Inflammatory macrophage (primary cell): ENCODE measurements at regions not wholly inside any gene's neighbourhood (a gene's known extent, or its start where the extent isn't known, plus 50 kb on each side); places are given as distances from the start of the nearest gene placed in this dataset.
"Not testable (repeated sequence)": the region's sequence is repeated elsewhere in the genome, so short reads cannot be mapped to it uniquely, and the experiment has no call there.

Experiments used
- DNase-seq, 2 donors: peaks; one replicate each; pipeline ENCODE4 v3.0.0-alpha.2; 2020 to 2022

- not testable (repeated sequence) for DNase-seq
Observed at GRCh38 chr10:15921423-15921945, 61.2 kb upstream of the MINDY3 start.

DNA sequence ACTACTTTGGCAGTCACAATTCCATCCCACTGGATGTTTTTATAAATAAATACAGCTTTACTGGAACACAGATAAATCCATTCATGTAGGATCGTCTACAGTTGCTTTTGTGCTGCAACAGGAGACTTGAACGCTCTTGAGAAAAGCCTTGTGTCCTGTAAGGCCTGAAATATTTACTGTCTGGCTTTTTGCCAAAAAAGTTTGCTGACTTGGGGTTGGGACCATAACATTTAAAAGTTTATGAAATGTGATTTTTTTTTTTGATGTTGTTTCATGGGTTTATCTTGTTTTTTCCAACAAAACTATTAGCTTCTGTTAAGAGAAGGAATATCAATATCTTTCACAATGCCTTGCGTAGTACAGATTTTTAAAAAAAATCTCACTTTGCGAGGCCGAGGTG is 71.1 kb upstream of the MINDY3 start:
- DNase-seq = no peak

DNA sequence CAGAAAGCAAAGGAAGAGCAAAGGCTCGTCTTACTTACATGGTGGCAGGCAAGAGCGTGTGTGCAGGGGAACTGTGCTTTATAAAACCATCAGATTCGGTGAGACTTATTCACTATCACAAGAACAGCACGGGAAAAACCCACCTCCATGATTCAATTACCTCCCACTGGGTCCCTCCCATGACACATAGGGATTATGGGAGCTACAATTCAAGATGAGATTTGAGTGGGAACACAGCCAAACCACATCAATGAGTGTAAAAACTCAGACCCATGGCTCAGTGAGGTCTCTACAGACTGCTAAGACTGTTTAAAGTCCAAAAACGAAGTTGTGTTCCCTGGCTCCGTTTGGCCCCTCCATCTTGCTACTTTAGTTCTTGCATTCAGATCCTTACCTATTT is 79.2 kb upstream of the MINDY3 start:
- not testable (repeated sequence) for DNase-seq

DNA sequence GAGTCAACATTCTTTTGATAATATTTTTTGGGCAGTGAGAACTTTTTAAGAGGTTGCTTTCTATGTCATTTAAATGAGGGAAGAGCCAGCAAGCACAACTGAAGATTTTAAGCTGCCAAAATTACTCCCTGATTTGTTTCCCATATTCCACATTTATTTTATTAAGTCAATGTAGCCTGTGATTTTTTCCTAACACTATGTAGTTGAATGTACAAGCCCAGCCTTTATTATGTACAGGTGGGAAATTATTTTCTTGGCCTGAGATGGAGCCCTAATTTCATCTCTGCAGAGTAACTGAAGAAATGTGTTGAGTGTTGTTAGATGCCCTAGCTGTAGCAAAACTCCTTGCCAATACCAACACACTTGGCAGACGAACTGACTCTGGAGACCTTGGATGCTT is 83.1 kb upstream of the MINDY3 start:
- DNase-seq = no peak

DNA sequence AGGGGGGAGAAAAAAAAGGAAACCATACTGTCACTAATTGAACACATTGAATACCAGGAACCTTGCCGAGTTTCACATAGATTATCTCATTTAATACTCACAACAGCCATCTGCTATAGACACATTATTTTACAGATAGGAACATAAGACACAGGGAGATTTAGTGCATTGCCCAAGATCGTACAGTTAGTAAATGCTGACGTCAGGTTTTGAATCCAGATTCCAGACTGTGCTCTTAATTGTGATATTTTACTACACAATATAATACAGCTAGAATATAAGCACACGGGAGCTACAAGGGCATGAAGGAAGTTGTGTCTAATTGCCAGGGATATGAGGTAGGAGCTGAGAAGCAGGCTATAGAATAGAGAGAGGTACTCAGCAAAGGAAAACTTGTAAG is 93.9 kb upstream of the MINDY3 start:
- DNase-seq = no peak

- DNase-seq = no peak
Observed at GRCh38 chr10:15960277-15960676, 100.0 kb upstream of the MINDY3 start.

DNA sequence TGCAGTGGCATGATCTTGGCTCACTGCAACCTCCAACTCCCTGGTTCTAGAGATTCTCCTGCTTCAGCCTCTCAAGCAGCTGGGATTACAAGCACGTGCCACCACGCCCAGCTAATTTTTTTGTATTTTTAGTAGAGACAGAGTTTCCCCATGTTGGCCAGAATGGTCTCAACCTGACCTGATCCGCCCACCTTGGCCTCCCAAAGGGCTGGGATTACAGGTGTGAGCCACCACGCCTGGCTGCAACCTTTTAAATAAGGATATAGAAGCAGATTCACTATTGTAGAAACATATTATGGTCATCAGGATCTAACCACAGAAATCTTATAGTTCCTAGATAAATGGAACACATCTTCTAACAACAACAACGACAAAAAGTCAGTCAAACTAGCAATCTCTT is 112.4 kb upstream of the MINDY3 start:
- DNase-seq = not testable (repeated sequence)

GRCh38 chr10:15985690-15986089 is 125.4 kb upstream of the MINDY3 start:
- no peak for DNase-seq

- DNase-seq = no peak
Observed at GRCh38 chr10:15990535-15991129, 130.3 kb upstream of the MINDY3 start.

GRCh38 chr10:15997313-15997712 is 137.0 kb upstream of the MINDY3 start:
- no peak for DNase-seq

DNA sequence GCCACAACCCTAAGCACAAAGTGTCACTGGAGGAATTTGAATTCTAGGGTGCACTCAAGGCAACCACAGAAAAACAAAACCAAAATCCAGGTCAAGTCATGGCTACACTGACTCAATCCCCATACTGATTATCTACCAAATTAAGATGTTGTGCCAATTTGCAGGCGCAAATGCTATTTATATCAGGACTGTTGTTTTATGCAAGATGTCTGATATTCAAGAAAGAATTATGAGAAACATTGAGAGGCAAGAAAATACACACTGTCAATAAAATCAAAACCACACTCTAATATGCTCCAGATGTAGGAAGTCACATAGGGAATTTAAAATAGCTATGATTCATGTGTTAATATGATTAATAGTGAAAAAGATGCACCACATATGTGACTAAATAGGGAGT is 141.3 kb upstream of the MINDY3 start:
- no peak for DNase-seq

DNA sequence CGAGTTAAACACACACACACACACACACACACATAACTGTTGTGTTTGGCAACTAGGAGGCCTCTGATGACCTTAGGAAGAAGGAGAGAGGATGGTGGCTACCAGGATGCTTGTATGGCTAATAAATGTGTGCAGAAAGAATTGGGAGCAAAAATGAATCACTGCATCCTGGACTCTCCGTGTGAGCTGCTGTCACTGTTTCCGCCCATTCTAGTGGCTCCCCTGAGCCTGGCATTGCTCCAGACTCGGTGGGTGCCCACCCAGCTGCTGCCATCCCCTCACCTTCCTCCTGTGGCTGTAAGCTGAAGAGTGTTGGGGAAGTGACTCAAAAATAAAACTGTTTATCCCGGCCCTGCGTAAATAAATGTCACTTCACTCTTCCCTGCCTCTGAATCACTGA is 149.5 kb upstream of the MINDY3 start:
- no peak for DNase-seq

DNA sequence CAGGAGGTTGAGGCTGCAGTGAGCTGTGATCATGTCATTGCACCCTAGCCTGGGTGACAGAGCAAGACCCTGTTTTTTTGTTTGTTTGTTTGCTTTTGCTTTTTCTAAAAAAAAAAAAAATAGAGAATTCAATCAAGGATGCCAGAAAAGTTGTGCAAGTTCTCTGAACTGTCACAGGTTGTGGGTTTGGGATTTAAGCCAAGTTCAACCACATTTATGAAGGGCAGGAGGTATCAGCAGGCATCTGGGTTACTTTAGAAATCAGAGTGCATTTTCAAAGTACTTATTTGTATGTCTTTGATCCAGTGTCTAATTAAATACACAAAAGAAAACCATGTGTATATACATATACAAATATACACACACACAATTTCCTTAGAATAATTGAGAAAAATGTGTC is 151.2 kb upstream of the MINDY3 start:
- DNase-seq = no peak

- DNase-seq = no peak
Observed at GRCh38 chr10:16014469-16014868, 154.2 kb upstream of the MINDY3 start.

GRCh38 chr10:16016688-16017087 is 156.4 kb upstream of the MINDY3 start:
- DNase-seq = no peak

GRCh38 chr10:16020836-16021235 is 160.5 kb upstream of the MINDY3 start:
- no peak for DNase-seq

GRCh38 chr10:16026832-16027231 is 166.5 kb upstream of the MINDY3 start:
- not testable (repeated sequence) for DNase-seq

- DNase-seq = no peak
Observed at GRCh38 chr10:16030562-16030961, 170.3 kb upstream of the MINDY3 start.

- DNase-seq = no peak
Observed at GRCh38 chr10:16049050-16049449, 188.7 kb upstream of the MINDY3 start.

DNA sequence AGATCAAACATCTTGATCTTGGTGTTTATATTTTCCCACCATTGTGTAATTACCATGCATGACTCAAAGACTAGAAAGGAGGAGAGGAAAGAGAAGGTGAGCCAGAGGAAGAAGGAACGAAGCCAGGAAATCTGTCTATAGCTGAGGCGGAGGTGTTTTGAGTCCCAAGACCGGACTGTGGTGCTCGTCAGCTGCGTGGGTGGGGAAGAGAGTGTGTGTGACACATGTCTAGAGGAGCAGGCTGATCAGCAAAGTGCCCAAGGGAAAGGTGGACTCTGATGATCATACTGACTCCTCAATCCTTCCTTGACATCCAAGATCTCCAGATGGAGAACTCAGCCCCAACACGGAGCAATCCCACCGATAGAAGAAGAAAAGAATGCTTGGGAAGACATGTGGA is 189.5 kb upstream of the MINDY3 start:
- no peak for DNase-seq

- no peak for DNase-seq
Observed at GRCh38 chr10:16063350-16063749, 203.0 kb upstream of the MINDY3 start.

DNA sequence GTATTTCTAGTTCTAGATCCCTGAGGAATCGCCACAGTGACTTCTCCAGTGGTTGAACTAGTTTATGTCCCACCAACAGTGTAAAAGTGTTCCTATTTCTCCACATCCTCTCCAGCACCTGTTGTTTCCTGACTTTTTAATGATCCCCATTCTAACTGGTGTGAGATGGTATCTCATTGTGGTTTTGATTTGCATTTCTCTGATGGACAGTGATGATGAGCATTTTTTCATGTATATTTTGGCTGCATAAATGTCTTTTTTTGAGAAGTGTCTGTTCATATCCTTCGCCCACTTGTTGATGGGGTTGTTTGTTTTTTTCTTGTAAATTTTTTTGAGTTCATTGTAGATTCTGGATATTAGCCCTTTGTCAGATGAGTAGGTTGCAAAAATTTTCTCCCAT is 223.2 kb upstream of the MINDY3 start:
- not testable (repeated sequence) for DNase-seq

GRCh38 chr10:16105082-16105481 is 244.8 kb upstream of the MINDY3 start:
- no peak for DNase-seq

DNA sequence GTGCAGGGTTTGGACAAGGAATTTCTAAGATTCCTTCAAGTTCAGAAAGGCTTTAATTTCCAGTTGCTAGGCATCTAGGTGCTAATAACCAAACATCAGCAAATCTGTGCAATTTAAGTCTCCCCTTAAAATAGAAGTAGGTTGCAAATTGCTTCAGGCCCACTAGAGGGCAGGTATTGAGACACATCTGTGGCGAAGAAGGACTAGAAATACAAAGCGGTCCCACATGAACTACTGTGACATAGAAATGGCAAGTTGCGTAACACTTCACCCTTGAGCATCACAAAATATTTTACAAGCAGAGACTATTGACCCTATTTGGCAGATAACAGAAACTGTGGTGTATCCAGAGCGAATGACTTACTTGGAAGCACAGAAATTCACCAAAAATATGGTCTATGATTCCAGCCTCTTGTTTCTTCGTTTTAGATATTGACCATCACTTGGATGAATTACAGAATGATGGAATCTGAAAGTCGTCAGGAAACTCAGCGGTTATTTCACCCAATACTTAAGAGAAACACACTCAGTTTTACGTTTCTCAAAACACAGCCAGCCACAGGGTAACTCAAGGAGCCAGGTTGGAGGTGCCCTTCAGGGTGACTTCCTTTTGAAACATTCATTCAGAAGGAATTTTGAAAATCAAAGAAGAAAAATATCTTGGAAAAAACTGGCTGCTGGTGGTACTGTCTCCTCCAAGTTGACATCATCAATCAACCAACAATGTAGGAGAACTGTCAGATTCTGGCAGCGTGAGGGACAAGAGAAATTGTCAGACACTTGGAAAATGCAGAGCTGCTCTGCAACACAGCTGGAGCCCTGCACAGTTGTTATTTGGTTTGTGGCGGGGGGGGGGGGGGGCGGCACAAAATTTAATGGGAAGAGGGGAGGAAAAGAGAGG is 256.3 kb upstream of the MINDY3 start:
- DNase-seq = peak in 1 of 2 donors; percentile 7
